GM19023 (cell line): ENCODE measurements at regions not wholly inside any gene's neighbourhood (a gene's known extent, or its start where the extent isn't known, plus 50 kb on each side); places are given as distances from the start of the nearest gene placed in this dataset.
A peak's percentile ranks its signal among the peaks of the same experiment; 100 is the strongest.
"Not testable (repeated sequence)": the region's sequence is repeated elsewhere in the genome, so short reads cannot be mapped to it uniquely, and the experiment has no call there.

Experiments used
- ATAC-seq: cut with Tn5 transposase; IDR thresholded peaks from one replicate; pipeline ENCODE4 v1.9.1; 2021; ENCODE audit warnings: mild to moderate bottlenecking, moderate library complexity; ENCODE audit not compliant: unreplicated experiment

- ATAC-seq: not testable (repeated sequence)
Observed at GRCh38 chr7:142507066-142507465, 242.2 kb upstream of the PRSS1 start.

GRCh38 chr7:142506601-142507000, 242.7 kb upstream of the PRSS1 start:
- ATAC-seq: no peak

GRCh38 chr7:142503949-142504348, 245.3 kb upstream of the PRSS1 start:
- not testable (repeated sequence) for ATAC-seq

- no peak for ATAC-seq
Observed at GRCh38 chr7:142503036-142503435, 245.2 kb upstream of the PRSS58 start.

- ATAC-seq: no peak
Observed at GRCh38 chr7:142501434-142501833, 243.6 kb upstream of the PRSS58 start.

- ATAC-seq: no peak
Observed at GRCh38 chr7:142500366-142500765, 242.5 kb upstream of the PRSS58 start.

GRCh38 chr7:142499635-142500034, 241.8 kb upstream of the PRSS58 start:
- ATAC-seq: no peak

GRCh38 chr7:142498364-142498763, 240.5 kb upstream of the PRSS58 start:
- ATAC-seq: no peak

GRCh38 chr7:142496545-142496991, 238.7 kb upstream of the PRSS58 start:
- no peak for ATAC-seq

GRCh38 chr7:142495879-142496278, 238.0 kb upstream of the PRSS58 start:
- not testable (repeated sequence) for ATAC-seq

GRCh38 chr7:142495301-142495700, 237.4 kb upstream of the PRSS58 start:
- not testable (repeated sequence) for ATAC-seq

DNA sequence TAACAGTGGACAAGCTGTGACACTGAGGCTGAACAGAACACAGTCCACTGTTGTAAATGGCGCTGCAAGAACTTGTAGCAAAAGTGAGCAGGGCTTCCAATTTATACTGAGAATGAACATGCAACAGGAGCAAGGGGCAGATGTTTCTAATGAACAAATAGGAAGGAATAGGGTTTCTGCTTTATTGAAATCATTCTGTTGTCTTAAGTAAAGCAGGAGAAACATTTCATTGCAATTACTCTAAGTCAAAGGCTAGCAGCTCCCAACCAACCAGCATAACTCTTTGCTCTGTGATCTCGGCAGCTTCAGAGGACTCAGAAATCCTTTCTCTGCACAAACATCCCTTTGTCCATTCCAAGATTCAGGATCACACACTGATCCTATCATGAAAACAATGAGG, 236.2 kb upstream of the PRSS58 start:
- ATAC-seq: no peak

GRCh38 chr7:142488842-142489241, 231.0 kb upstream of the PRSS58 start:
- ATAC-seq: no peak

- no peak for ATAC-seq
Observed at GRCh38 chr7:142488036-142488633, 230.3 kb upstream of the PRSS58 start.

DNA sequence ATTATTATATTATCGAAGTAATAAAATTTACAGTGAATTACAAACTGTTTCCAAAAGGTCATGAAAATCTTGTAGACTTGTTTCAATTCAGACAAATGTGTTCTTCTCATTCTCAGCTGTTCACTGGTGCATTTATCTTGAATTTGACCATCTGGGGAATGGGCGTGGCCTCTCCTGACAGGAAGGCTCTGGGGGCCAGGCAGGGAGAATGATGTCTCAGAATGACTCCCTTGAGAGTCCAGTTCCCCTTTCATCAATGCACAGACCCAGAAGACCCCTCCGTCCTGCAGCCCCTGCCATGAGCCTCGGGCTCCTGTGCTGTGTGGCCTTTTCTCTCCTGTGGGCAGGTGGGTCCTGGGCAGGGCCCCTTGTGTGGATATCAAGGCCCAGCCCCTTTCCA, 229.7 kb upstream of the PRSS58 start:
- not testable (repeated sequence) for ATAC-seq

GRCh38 chr7:142487124-142487523, 229.3 kb upstream of the PRSS58 start:
- ATAC-seq: no peak

DNA sequence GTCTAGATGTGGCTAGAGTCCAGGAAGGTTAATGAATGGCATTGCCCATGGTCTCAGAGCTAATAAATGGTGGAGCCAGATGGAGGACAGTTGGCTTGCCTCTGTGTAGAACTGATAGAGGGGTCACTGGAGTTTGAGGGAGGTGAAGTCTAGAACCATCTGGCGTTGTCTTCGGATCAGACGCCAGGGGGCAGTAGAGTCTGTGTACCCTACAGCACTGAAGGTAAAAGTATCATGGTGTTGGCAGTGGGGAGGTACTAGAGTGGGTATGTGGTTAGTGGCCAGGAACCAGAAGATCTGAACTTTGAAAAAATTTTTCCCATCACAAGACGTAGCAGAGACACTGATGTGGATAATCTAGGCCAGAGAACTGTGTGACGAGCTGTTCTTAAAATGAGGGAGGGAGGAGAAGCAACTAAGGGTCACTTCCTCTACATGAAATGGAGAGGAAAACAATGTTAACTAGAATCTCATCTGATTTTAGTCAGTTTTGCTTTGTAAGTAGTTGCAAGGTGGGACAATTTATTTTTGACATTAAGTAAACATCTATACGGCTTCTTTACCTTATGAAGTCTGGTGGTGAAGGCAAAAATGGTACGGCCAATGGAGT, 227.9 kb upstream of the PRSS58 start:
- ATAC-seq: no peak

DNA sequence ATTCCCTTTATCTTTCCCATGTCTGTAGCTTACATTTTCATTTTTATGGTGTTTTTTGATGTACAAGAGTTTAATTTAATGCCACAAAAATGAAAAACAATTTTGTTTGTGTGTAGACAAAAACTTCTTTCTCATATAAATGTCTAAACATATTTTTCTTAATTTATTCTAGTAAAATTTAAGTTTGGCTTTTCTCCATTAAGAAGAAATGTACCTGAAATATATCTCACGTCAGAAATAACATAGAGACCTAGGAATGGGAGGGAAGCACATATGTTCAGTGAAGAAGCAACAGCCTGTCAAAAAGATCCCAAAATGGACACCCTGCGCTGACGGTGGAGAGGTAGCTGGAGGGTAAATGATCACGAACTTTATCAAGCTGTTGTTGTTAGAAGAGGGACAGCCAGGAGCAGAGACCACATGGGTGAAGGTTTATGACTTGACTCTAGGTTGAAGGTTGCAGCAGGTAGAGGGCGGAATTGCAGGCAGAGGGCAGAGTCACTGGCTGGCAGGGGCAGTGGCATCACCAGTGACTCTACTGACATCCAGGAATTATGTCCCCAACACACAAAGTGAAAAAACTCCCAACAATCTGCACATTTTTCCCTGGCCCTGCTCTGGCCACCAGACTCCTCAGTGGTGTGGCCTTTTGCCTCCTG, 225.9 kb upstream of the PRSS58 start:
- no peak for ATAC-seq

DNA sequence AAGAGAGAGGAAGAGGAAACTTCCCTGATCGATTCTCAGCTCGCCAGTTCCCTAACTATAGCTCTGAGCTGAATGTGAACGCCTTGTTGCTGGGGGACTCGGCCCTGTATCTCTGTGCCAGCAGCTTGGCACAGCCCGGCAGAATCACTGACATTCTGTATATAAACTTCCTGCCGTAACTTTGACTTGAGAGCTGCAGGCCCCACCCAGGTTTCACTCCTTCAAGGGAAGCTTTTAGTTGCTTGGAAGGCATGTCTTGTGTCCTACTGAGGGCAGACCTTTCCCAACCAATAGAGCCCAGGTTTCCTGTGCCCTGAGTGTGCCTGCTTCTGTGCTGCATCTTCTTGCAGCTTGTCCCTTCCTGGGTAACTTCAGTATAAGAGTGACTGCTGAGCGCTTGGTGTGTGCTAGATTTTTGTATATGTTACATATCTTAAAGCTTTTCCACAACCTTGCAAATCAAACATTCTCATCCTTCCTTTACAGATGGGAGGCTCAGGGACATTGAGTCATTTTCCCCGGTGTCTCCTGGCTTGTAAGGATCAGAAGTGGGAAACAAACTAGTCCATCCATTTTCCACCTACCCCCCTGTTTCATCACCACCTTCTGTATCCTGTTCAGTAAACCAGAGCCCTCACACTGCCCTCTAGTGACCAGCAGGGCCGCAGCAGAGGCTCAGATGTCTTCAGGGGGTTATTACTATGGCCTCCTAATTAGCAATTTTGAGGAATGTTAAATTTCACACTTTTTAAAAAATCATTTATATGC, 225.2 kb upstream of the PRSS58 start:
- ATAC-seq: peak; percentile 69

GRCh38 chr7:142481548-142481947, 223.7 kb upstream of the PRSS58 start:
- no peak for ATAC-seq

DNA sequence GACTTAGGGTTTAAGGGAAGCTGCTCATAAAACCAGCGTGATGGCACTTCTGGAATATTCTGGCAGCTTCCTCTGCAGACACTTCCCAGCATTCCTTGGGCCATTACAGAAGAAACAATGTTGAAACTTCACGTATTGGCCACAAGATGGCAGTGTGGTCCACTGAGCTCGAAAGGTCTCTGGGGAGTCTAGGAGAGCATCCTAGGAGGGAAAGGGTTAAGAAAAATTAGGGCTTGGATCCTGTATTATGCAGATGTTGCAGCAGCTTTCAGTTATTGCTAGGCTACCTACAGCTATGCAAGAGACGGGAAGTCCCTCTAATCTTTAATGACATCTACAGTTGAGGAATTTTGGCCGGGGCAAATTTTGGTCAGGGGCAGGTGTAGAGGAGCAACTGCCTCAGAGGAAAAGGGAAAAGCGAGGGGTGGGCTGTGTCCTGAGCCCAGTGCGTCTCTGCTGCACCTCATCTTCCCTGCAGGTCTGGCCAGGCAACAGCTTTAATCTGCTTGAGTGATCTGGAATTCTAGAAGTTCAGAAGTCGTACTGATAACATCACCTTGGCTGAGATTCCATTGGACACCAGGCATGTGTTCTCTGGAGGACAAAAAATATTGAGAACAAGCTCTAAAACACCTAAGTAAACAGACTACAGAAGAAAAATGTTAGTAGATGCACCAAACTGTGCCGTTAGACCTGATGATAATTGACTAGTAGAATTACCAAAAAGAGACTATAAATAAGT, 220.8 kb upstream of the PRSS58 start:
- peak; percentile 74 for ATAC-seq
